Kidney (tissue), 13 donors: ENCODE measurements at regions not wholly inside any gene's neighbourhood (a gene's known extent, or its start where the extent isn't known, plus 50 kb on each side); places are given as distances from the start of the nearest gene placed in this dataset.

Source experiments
- DNase-seq, 5 donors: peaks; one replicate each; pipeline ENCODE4 v3.0.0-alpha.2; 2013 to 2020
- FAIRE-seq: peaks from 2 replicates; lab custom pipeline; 2012; peaks lifted over from hg19 to GRCh38; lab: Jason Lieb, UNC
- H3K27ac ChIP-seq, 2 donors: one replicate each; pipeline ENCODE4 v1.7.0; 2013; ENCODE audit warnings: low read depth in 2 of 2, low read length in 2 of 2, inconsistent platforms in 1 of 2
- H3K27me3 ChIP-seq: one replicate; pipeline ENCODE4 v1.7.1; 2013; ENCODE audit warnings: low read length, inconsistent platforms; ENCODE audit not compliant: control insufficient read depth, insufficient read depth
- H3K36me3 ChIP-seq, 3 donors: one replicate each; pipeline versions ENCODE4 v1.7.0 to v1.7.1; 2013; ENCODE audit warnings: low read length in 3 of 3, control low read depth in 1 of 3, inconsistent platforms in 1 of 3; ENCODE audit not compliant: insufficient read depth in 3 of 3, control insufficient read depth in 2 of 3
- H3K4me1 ChIP-seq, 3 donors: one replicate each; pipeline versions ENCODE4 v1.7.0 to v1.7.1; 2013; ENCODE audit warnings: low read length in 3 of 3, inconsistent platforms in 1 of 3, low read depth in 1 of 3; ENCODE audit not compliant: control insufficient read depth in 2 of 3, insufficient read depth in 2 of 3
- H3K4me3 ChIP-seq, 3 donors: one replicate each; pipeline versions ENCODE4 v1.7.0 to v1.8.1; 2013; ENCODE audit warnings: low read length in 3 of 3, control low read depth in 1 of 3, inconsistent platforms in 1 of 3
- H3K9ac ChIP-seq, 3 donors: one replicate each; pipeline versions ENCODE4 v1.7.0 to v1.7.1; 2013; ENCODE audit warnings: low read length in 3 of 3, control low read depth in 1 of 3, inconsistent platforms in 1 of 3
- H3K9me3 ChIP-seq, 3 donors: one replicate each; pipeline versions ENCODE4 v1.7.0 to v1.7.1; 2013; ENCODE audit warnings: low read length in 3 of 3, control low read depth in 1 of 3, inconsistent platforms in 1 of 3; ENCODE audit not compliant: control insufficient read depth in 2 of 3, insufficient read depth in 1 of 3
- intact Hi-C: fragments of 100-400 bp; cut with DNase I; formaldehyde crosslinking; loops from one replicate; pipeline ENCODE4 v1.11.1; 2022
- TF ChIP-seq, protein P1 (sequence below): IDR thresholded peaks from 3 replicates; pipeline ENCODE4 v1.5.1; 2012; ENCODE audit warnings: mild to moderate bottlenecking, moderate library complexity, borderline replicate concordance; ENCODE audit not compliant: insufficient read depth; ENCODE audit errors: extremely low read depth
- donor health status: control.
- donor health status: control.
- donor health status: control.
- donor health status: control.
- donor health status: control.
- donor health status: DM: yes; HTN: yes; CAD: no.
- donor health status: Normal renal cell carcinoma (clear cell type).

- Histone ChIP-seq H3K9me3 (no peaks in the 10 kb centered on the region), H3K9ac (no peak overlapping the region), H3K27ac (no peak overlapping the region), H3K27me3 (no peaks in the 10 kb centered on the region), H3K36me3 (no peaks in the 10 kb centered on the region), H3K4me1 (no peaks in the 10 kb centered on the region), H3K4me3 (no peak overlapping the region)
- intact Hi-C loops = no loop called here
- TF ChIP-seq, protein P1, sequence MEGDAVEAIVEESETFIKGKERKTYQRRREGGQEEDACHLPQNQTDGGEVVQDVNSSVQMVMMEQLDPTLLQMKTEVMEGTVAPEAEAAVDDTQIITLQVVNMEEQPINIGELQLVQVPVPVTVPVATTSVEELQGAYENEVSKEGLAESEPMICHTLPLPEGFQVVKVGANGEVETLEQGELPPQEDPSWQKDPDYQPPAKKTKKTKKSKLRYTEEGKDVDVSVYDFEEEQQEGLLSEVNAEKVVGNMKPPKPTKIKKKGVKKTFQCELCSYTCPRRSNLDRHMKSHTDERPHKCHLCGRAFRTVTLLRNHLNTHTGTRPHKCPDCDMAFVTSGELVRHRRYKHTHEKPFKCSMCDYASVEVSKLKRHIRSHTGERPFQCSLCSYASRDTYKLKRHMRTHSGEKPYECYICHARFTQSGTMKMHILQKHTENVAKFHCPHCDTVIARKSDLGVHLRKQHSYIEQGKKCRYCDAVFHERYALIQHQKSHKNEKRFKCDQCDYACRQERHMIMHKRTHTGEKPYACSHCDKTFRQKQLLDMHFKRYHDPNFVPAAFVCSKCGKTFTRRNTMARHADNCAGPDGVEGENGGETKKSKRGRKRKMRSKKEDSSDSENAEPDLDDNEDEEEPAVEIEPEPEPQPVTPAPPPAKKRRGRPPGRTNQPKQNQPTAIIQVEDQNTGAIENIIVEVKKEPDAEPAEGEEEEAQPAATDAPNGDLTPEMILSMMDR = no peak
- DNase-seq = no peak
- FAIRE-seq = no peak
Measured at GRCh38 chr18:76605341-76605929, 110.4 kb upstream of the ZNF516 start.

GRCh38 chr18:76604935-76605240, 109.8 kb upstream of the ZNF516 start:
- no peaks in the 10 kb centered on the region for H3K9me3 ChIP-seq
- TF ChIP-seq, protein P1 = no peak
- H3K27me3 ChIP-seq = no peaks in the 10 kb centered on the region
- intact Hi-C loops = no loop called here
- DNase-seq = no peak
- no peak for FAIRE-seq
- H3K36me3 ChIP-seq = no peaks in the 10 kb centered on the region
- no peak overlapping the region for H3K27ac ChIP-seq
- H3K4me3 ChIP-seq = no peak overlapping the region
- H3K9ac ChIP-seq = no peak overlapping the region
- no peaks in the 10 kb centered on the region for H3K4me1 ChIP-seq

DNA sequence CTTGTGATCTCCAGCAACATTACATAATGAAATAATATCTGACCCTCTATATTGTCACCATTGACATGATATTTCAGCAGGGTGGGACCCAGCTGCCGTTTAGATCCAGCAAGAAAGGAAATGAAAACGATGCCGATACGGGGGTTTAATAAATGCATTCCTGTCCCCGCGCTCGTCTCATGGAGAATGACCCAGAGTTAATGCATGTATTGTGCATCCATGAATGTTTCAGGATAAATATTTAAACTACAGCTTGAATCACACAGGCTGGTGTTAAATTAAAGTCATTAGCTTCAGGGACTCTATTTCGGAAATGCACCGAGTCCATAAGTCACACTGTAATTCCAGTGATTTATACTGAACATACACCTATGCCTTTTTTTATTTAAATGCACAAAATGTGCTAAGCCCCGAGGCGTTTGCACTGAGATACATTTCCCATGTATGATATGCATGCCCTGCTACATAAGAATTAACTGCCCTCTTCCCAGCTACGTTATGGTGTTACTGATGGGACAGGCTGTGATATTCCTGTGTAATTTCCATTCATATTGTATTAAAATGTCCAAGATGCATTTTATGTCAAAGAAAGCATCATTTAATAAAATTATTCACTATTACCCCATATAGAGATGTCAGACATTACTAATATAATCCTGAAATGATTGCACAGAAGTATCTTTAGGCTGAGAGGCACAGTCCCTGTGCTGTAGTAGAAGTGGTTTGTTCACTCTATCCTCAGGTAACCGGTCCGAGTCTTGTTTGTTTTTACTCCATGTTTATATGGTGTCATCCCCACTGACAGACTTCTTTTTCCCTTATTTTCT, 109.3 kb upstream of the ZNF516 start:
- FAIRE-seq = no peak
- Histone ChIP-seq H3K4me1 (no peaks in the 10 kb centered on the region), H3K27me3 (no peaks in the 10 kb centered on the region), H3K4me3 (no peak overlapping the region), H3K27ac (no peak overlapping the region), H3K9me3 (no peaks in the 10 kb centered on the region), H3K9ac (no peak overlapping the region), H3K36me3 (no peaks in the 10 kb centered on the region)
- no peak for DNase-seq
- TF ChIP-seq, protein P1 = no peak
- intact Hi-C loops = no loop called here
